Activated CD4-positive, alpha-beta T cell treated with anti-CD3 and anti-CD28 coated beads, Interleukin-2, amount 10 ng/mL, durations not matched to agents 24 days and 14 days (primary cell): ENCODE measurements at regions not wholly inside any gene's neighbourhood (a gene's known extent, or its start where the extent isn't known, plus 50 kb on each side); places are given as distances from the start of the nearest gene placed in this dataset.

Experiments
- DNase-seq: peaks from one replicate; pipeline ENCODE4 v3.0.0; 2022
- H3K27ac Mint-ChIP-seq: one replicate; pipeline ENCODE4 v1.8.0; 2022; ENCODE audit warnings: mild to moderate bottlenecking, mixed read lengths
- H3K27me3 Mint-ChIP-seq: one replicate; pipeline ENCODE4 v1.8.0; 2022; ENCODE audit warnings: mixed read lengths
- H3K36me3 Mint-ChIP-seq: one replicate; pipeline ENCODE4 v1.8.0; 2022; ENCODE audit warnings: low read depth, mild to moderate bottlenecking, mixed read lengths
- H3K4me1 Mint-ChIP-seq: one replicate; pipeline ENCODE4 v1.8.0; 2021; ENCODE audit warnings: mixed read lengths
- H3K4me3 Mint-ChIP-seq: one replicate; pipeline ENCODE4 v1.8.0; 2022; ENCODE audit warnings: mild to moderate bottlenecking, moderate library complexity, mixed read lengths
- H3K9me3 Mint-ChIP-seq: one replicate; pipeline ENCODE4 v1.8.0; 2021; ENCODE audit warnings: mixed read lengths
- intact Hi-C: fragments of 100-400 bp; cut with micrococcal nuclease; formaldehyde crosslinking; loops from one replicate; pipeline ENCODE4 v1.15.1; 2023

GRCh38 chr11:105466582-105467228 is 143.2 kb upstream of the GRIA4 start:
- H3K4me3 Mint-ChIP-seq = no peak overlapping the region
- H3K36me3 Mint-ChIP-seq = no peaks in the 10 kb centered on the region
- H3K27ac Mint-ChIP-seq = no peak overlapping the region
- intact Hi-C loops = no loop called here
- no peaks in the 10 kb centered on the region for H3K9me3 Mint-ChIP-seq
- H3K27me3 Mint-ChIP-seq = no peaks in the 10 kb centered on the region
- H3K4me1 Mint-ChIP-seq = no peaks in the 10 kb centered on the region
- DNase-seq = no peak

DNA sequence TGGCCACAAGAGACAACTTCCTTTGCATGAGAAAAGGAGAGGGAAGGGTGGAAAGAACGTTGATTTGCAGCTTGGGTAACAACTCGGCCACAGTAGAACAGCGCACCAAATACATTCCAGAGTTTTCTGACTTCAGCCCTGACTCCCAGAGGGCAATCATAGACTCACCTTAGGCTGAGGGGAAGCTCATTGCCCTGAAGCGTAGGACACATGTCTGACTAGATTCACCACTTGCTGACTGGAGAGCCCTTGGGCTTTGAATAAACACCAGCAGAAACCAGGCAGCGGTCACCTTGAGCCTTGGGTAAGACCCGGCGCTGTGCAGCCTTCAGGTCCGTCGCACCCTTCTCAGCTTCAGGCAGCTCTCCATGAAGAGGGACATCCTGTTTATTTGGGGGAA is 151.8 kb upstream of the GRIA4 start:
- H3K36me3 Mint-ChIP-seq = no peaks in the 10 kb centered on the region
- H3K4me1 Mint-ChIP-seq = no peaks in the 10 kb centered on the region
- intact Hi-C loops = no loop called here
- H3K27ac Mint-ChIP-seq = no peak overlapping the region
- H3K4me3 Mint-ChIP-seq = no peak overlapping the region
- no peak for DNase-seq
- no peaks in the 10 kb centered on the region for H3K9me3 Mint-ChIP-seq
- H3K27me3 Mint-ChIP-seq = no peaks in the 10 kb centered on the region

DNA sequence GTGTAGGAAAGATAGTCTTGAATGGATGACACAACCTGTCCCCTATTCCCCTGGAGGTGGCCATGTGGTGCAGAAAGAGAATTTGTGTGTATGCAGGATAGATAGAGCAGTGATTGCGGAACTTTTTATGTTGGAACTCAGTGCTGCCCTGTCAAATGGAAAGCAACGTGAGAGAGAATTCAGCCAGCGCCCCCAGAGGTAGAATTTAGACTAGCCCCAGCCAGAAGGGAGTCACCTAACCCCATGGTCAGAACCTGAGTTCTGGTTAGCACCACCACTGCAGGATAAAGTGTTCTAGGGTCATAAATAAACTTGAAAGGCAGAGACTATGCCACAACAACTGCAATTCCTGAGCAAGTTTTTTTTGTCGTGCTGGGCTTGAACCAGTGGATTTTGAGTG is 152.9 kb upstream of the GRIA4 start:
- H3K9me3 Mint-ChIP-seq = no peaks in the 10 kb centered on the region
- no peak overlapping the region for H3K4me3 Mint-ChIP-seq
- no peaks in the 10 kb centered on the region for H3K27me3 Mint-ChIP-seq
- no peaks in the 10 kb centered on the region for H3K36me3 Mint-ChIP-seq
- no peak overlapping the region for H3K27ac Mint-ChIP-seq
- intact Hi-C loops = no loop called here
- no peak for DNase-seq
- no peaks in the 10 kb centered on the region for H3K4me1 Mint-ChIP-seq

DNA sequence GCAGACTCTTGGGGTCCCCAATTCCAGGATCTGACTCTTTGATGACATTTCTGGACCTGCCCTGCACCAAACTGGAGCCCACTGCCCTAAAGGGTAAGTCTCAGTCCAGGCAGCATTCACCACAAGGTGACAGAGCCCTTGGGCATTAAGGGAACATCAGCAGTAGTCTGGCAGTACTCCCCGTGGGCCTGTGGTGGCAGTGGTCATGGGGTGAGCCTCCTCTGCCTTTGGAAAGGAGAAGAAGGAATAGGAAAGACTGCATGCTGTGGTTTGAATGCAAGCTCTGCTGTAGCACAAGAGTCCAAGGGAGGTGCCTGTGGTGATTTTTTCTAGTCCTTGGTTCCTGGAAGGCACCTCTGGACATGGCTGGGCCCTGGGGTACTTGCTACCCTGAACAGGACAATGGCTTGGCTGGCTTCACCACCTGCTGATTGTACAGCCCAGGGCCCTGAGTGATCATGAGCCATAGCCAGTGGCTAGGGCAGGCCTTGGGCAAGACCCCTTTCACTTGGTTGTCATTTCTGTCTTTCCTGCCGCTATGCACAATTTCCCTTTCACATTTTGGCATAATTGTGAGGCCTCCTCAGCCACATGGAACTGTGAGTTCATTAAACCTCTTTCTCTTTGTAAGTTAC is 160.7 kb upstream of the GRIA4 start:
- Mint-ChIP-seq H3K4me1 (no peaks in the 10 kb centered on the region), H3K4me3 (no peak overlapping the region), H3K9me3 (no peaks in the 10 kb centered on the region), H3K27me3 (no peaks in the 10 kb centered on the region), H3K27ac (no peak overlapping the region), H3K36me3 (no peaks in the 10 kb centered on the region)
- intact Hi-C loops = no loop called here
- DNase-seq = no peak

DNA sequence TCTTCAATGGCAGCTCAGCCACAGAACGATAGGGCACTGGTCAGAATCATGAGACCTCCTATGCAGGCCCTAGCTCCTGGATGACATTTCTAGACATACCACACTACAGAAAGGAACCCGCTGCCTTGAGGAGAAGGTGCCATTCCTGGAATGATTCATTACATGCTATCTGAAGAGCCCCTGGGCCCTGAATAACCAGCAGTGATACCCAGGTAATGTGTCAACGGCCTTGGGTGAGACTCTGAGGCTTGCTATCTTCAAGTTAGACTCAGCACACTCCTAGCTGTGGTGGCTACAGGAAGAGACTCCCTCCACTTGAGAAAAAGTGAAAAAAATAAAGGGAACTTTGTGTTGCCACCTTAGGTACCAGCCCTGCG is 161.2 kb upstream of the GRIA4 start:
- no peak for DNase-seq
- Mint-ChIP-seq H3K27ac (no peak overlapping the region), H3K27me3 (no peaks in the 10 kb centered on the region), H3K36me3 (no peaks in the 10 kb centered on the region), H3K9me3 (no peaks in the 10 kb centered on the region), H3K4me1 (no peaks in the 10 kb centered on the region), H3K4me3 (no peak overlapping the region)
- intact Hi-C loops = no loop called here

- Mint-ChIP-seq H3K36me3 (no peaks in the 10 kb centered on the region), H3K4me3 (no peak overlapping the region), H3K9me3 (no peaks in the 10 kb centered on the region), H3K27ac (no peak overlapping the region), H3K4me1 (no peaks in the 10 kb centered on the region), H3K27me3 (no peaks in the 10 kb centered on the region)
- no peak for DNase-seq
- intact Hi-C loops = no loop called here
These were observed 161.8 kb upstream of the GRIA4 start for GRCh38 chr11:105447936-105448702.

DNA sequence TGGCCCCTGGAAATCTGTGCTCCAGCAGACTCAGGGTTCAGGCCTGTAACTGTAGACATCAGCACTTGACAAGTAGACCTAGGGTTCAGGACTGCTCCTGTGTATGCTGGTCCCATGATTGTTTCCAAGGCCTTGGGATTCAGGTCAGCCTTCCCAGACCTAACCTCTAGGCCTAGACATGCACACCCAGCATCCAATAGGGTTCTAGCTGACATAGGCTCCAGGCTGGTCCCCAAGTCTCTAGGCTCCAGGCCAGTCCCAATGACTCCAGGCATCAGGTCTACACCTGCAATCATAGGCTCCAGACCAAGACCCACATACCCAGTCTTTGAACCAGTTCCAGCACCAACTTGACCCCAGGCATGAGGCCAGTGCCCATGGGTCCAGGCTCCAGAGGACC is 166.2 kb upstream of the GRIA4 start:
- DNase-seq = no peak
- intact Hi-C loops = no loop called here
- Mint-ChIP-seq H3K36me3 (no peaks in the 10 kb centered on the region), H3K27ac (no peak overlapping the region), H3K9me3 (no peaks in the 10 kb centered on the region), H3K4me3 (no peak overlapping the region), H3K27me3 (no peaks in the 10 kb centered on the region), H3K4me1 (no peaks in the 10 kb centered on the region)

GRCh38 chr11:105432241-105432995 is 177.5 kb upstream of the GRIA4 start:
- Mint-ChIP-seq H3K4me3 (no peak overlapping the region), H3K36me3 (no peaks in the 10 kb centered on the region), H3K4me1 (no peaks in the 10 kb centered on the region), H3K9me3 (no peaks in the 10 kb centered on the region), H3K27ac (no peak overlapping the region), H3K27me3 (no peaks in the 10 kb centered on the region)
- no peak for DNase-seq
- intact Hi-C loops = no loop called here

DNA sequence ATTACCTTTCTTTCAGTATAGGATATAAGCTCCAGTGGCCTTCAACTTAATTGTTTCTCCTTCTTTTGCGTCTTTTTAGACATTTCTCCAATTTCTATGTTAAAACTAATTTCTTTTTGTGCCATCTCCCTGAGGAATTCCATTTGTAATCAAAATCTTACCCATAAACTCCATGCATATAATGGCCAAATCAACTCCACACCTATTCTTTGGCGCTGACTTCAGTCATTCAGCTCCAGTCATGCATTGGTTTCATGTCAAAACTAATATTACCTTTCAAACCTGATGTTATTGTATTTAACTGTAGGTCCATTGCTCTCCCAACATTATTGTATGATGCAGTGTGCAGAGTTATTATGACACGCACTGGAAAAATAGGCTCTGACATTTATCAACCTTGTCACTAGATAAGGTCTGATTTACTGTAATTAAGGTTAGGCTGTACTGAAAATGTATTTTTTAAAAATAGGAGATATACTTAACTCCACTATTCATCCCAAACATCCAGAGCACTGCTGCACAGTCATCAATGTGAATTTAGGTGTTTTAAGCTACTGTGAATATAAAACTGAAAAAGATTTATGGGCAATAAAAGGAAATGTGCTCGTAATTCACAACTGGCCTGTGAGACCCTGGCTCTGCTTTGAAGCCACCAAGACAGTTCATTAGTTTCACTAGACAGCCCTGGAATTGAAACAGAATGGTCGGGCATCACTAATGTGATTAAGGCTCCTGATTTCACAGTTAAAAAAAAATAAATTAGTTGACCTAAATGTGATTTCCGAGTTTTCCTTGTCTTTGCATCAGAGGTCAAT is 180.6 kb upstream of the GRIA4 start:
- Mint-ChIP-seq H3K36me3 (no peaks in the 10 kb centered on the region), H3K4me1 (no peaks in the 10 kb centered on the region), H3K27me3 (no peaks in the 10 kb centered on the region), H3K9me3 (no peaks in the 10 kb centered on the region), H3K4me3 (no peak overlapping the region), H3K27ac (no peak overlapping the region)
- intact Hi-C loops = no loop called here
- no peak for DNase-seq

- intact Hi-C loops = no loop called here
These were observed 202.8 kb upstream of the GRIA4 start for GRCh38 chr11:105407101-105407500.

GRCh38 chr11:105401269-105401809 is 208.5 kb upstream of the GRIA4 start:
- Mint-ChIP-seq H3K9me3 (no peaks in the 10 kb centered on the region), H3K36me3 (no peaks in the 10 kb centered on the region), H3K27ac (no peak overlapping the region), H3K4me3 (no peak overlapping the region), H3K27me3 (no peaks in the 10 kb centered on the region), H3K4me1 (no peaks in the 10 kb centered on the region)
- intact Hi-C loops = no loop called here
- DNase-seq = no peak

More at GRCh38 chr11:105407101-105407500, 202.8 kb upstream of the GRIA4 start:
- H3K9me3 Mint-ChIP-seq = no peaks in the 10 kb centered on the region
- DNase-seq = no peak
- H3K36me3 Mint-ChIP-seq = no peaks in the 10 kb centered on the region
- no peak overlapping the region for H3K4me3 Mint-ChIP-seq
- H3K27ac Mint-ChIP-seq = no peak overlapping the region
- H3K4me1 Mint-ChIP-seq = no peaks in the 10 kb centered on the region
- H3K27me3 Mint-ChIP-seq = no peaks in the 10 kb centered on the region

DNA sequence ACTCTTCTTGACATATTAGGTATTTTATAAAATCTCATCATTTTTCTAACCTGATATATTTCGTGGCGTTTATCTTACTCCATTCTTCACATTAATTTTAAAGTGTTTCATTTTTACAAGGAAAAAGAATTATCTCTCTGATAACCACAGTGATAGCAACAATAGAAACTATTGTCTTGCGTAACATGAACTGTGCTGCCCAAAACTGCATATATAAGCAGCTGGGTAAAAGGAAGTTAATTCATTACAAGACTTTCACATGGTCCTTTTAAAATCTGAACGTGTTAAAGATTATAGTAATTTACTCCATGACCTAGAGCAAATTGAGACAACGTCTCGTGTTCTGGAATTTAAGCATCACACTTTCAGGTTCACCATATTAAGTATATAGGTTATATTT is 210.4 kb upstream of the GRIA4 start:
- intact Hi-C loops = no loop called here
- H3K27me3 Mint-ChIP-seq = no peaks in the 10 kb centered on the region
- no peak overlapping the region for H3K4me3 Mint-ChIP-seq
- DNase-seq = no peak
- no peak overlapping the region for H3K27ac Mint-ChIP-seq
- no peaks in the 10 kb centered on the region for H3K9me3 Mint-ChIP-seq
- H3K4me1 Mint-ChIP-seq = no peaks in the 10 kb centered on the region
- H3K36me3 Mint-ChIP-seq = no peaks in the 10 kb centered on the region

DNA sequence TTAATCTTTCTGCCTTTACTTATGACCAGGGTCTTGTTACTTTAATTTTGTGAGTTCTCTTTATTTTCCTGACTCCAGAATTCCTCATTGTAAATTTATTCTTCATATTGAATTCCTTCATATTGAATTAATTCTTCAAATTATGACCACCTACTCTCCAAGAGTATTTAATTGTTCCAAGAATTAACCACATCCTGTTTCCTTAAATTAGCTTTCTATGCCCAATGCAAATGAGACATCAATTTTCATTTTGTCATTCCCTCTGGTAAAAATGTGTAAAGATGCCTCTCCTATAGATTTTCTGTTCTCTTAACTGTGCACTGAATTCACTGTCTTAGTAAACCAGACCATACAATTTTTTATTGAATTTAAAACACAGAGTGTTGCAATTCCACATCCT is 211.2 kb upstream of the GRIA4 start:
- DNase-seq = no peak
- Mint-ChIP-seq H3K27me3 (no peaks in the 10 kb centered on the region), H3K4me3 (no peak overlapping the region), H3K27ac (no peak overlapping the region), H3K36me3 (no peaks in the 10 kb centered on the region), H3K4me1 (no peaks in the 10 kb centered on the region), H3K9me3 (no peaks in the 10 kb centered on the region)
- intact Hi-C loops = no loop called here
